ENCODE measurements at regions not wholly inside any gene's neighbourhood (a gene's known extent, or its start where the extent isn't known, plus 50 kb on each side); places are given as distances from the start of the nearest gene placed in this dataset.

DNA sequence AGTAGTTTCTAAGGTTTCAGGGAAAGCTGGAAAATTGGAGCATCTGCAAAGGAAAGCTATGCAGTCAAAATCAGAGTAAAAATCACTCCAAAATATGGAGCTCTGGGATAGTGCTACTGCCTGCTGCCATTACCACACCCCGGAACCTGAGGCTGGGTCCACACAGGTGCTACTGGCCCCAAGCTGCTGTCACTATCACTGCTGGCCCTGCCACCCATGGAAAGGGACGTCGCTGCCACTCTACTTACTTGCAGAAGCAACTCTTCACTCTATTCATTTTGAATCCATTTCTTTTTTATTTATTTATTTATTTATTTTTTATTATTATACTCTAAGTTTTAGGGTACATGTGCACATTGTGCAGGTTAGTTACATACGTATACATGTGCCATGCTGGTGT is 60.3 kb upstream of the RGS18 start:
- TF ChIP-seq, protein P1, sequence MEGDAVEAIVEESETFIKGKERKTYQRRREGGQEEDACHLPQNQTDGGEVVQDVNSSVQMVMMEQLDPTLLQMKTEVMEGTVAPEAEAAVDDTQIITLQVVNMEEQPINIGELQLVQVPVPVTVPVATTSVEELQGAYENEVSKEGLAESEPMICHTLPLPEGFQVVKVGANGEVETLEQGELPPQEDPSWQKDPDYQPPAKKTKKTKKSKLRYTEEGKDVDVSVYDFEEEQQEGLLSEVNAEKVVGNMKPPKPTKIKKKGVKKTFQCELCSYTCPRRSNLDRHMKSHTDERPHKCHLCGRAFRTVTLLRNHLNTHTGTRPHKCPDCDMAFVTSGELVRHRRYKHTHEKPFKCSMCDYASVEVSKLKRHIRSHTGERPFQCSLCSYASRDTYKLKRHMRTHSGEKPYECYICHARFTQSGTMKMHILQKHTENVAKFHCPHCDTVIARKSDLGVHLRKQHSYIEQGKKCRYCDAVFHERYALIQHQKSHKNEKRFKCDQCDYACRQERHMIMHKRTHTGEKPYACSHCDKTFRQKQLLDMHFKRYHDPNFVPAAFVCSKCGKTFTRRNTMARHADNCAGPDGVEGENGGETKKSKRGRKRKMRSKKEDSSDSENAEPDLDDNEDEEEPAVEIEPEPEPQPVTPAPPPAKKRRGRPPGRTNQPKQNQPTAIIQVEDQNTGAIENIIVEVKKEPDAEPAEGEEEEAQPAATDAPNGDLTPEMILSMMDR (IDR thresholded peaks at IDR 0.05), result no peak
- no peak for TF ChIP-seq POLR2A (IDR thresholded peaks at IDR 0.05)
- no peak for TF ChIP-seq EP300 (IDR thresholded peaks at IDR 0.05)
- no peak for TF ChIP-seq POLR2AphosphoS5 (IDR thresholded peaks at IDR 0.05)

Measured in upper lobe of left lung (tissue), 4 donors.